Gastroesophageal sphincter (tissue), 4 donors: ENCODE measurements at regions not wholly inside any gene's neighbourhood (a gene's known extent, or its start where the extent isn't known, plus 50 kb on each side); places are given as distances from the start of the nearest gene placed in this dataset.

Source experiments
- ATAC-seq: fragments of 150-250 bp; one replicate; pipeline ENCODE4 v1.9.1; 2016; ENCODE audit warnings: mild to moderate bottlenecking, moderate library complexity
- H3K27ac ChIP-seq, 4 donors: fragments of 200-600 bp; sonication (generic) in 3 of 4; 1 replicate in 3 of 4; 2 replicates in 1 of 4; pipeline ENCODE4 v1.5.1; 2016 to 2019
- H3K27me3 ChIP-seq: fragments of 200-600 bp; sonication (generic); one replicate; pipeline ENCODE4 v1.5.1; 2019
- H3K36me3 ChIP-seq, 2 donors: fragments of 200-600 bp; sonication (generic); one replicate each; pipeline ENCODE4 v1.5.1; 2019; ENCODE audit warnings: control low read depth in 1 of 2
- H3K4me1 ChIP-seq, 3 donors: fragments of 200-600 bp; sonication (generic); 1 replicate in 2 of 3; 2 replicates in 1 of 3; pipeline ENCODE4 v1.5.1; 2016 to 2019; ENCODE audit warnings: control low read depth in 2 of 3
- H3K4me3 ChIP-seq, 2 donors: fragments of 200-600 bp; sonication (generic); one replicate each; pipeline ENCODE4 v1.5.1; 2019; ENCODE audit warnings: mild to moderate bottlenecking in 1 of 2, moderate library complexity in 1 of 2
- H3K9me3 ChIP-seq, 3 donors: fragments of 200-600 bp; sonication (generic); one replicate each; pipeline ENCODE4 v1.5.1; 2017 to 2019; ENCODE audit warnings: control low read depth in 2 of 3
- CTCF ChIP-seq, 4 experiments: fragments of 200-600 bp in 2 of 4; fragments of 450-650 bp in 2 of 4; sonication (generic) in 1 of 4; IDR thresholded peaks; one replicate each; pipeline ENCODE4 v1.5.1; 2017 to 2019; ENCODE audit warnings: antibody characterized with exemption in 4 of 4, mild to moderate bottlenecking in 2 of 4, moderate library complexity in 2 of 4
- EP300 ChIP-seq: sonication (generic); formaldehyde crosslinking; IDR thresholded peaks from one replicate; pipeline ENCODE4 v1.6.1; 2017; ENCODE audit warnings: antibody characterized with exemption, mild to moderate bottlenecking
- POLR2A ChIP-seq, 2 donors: fragments of 450-650 bp; IDR thresholded peaks; one replicate each; pipeline ENCODE4 v1.6.1; 2017; ENCODE audit warnings: antibody characterized with exemption in 2 of 2, mild to moderate bottlenecking in 2 of 2, moderate library complexity in 1 of 2
- POLR2AphosphoS5 ChIP-seq: sonication (generic); formaldehyde crosslinking; IDR thresholded peaks from one replicate; pipeline ENCODE4 v1.6.1; 2017; ENCODE audit warnings: antibody characterized with exemption
- WGBS, 2 donors: methylation state at CpG; one replicate each; pipeline ENCODE4 v1.1.5; 2018; ENCODE audit warnings: low coverage in 1 of 2; 5-methylcytosine and 5-hydroxymethylcytosine counted together

GRCh38 chr21:41683815-41684214 lies 83.0 kb downstream of the RIPK4 start:
- no peak for ATAC-seq
- H3K27me3 ChIP-seq: peaks cover 48% of the 10 kb centered on the region
- H3K4me3 ChIP-seq: no peak overlapping the region
- no peaks in the 10 kb centered on the region for H3K9me3 ChIP-seq
- no peak overlapping the region for H3K27ac ChIP-seq
- H3K36me3 ChIP-seq: no peaks in the 10 kb centered on the region
- no peak for TF ChIP-seq EP300
- TF ChIP-seq POLR2AphosphoS5: no peak
- TF ChIP-seq POLR2A (IDR thresholded peaks at IDR 0.05): no peak
- no peak for TF ChIP-seq CTCF (IDR thresholded peaks at IDR 0.05)
- H3K4me1 ChIP-seq: peaks cover 0 to 7% (median 0%) of the 10 kb centered on the region in 3 donors
- 50 to 77% methylated on average over 2 to 3 of the region's 10 CpGs for WGBS, 2 donors

- 81 to 91% methylated on average over 8 to 14 of the region's 17 CpGs for WGBS, 2 donors
- ATAC-seq: no peak
Measured at GRCh38 chr21:41682719-41683179, 84.1 kb downstream of the RIPK4 start.

GRCh38 chr21:41681939-41682718 lies 84.7 kb downstream of the RIPK4 start:
- ATAC-seq: no peak
- 67 to 83% methylated on average over 2 to 4 of the region's 24 CpGs for WGBS, 2 donors
- peaks cover 40% of the 10 kb centered on the region for H3K27me3 ChIP-seq
- H3K36me3 ChIP-seq: no peaks in the 10 kb centered on the region
- no peak overlapping the region for H3K27ac ChIP-seq
- peaks cover 0 to 13% (median 5%) of the 10 kb centered on the region in 3 donors for H3K4me1 ChIP-seq
- no peak for TF ChIP-seq POLR2AphosphoS5
- no peak for TF ChIP-seq POLR2A (IDR thresholded peaks at IDR 0.05)
- TF ChIP-seq EP300: no peak
- TF ChIP-seq CTCF (IDR thresholded peaks at IDR 0.05): no peak
- H3K9me3 ChIP-seq: no peaks in the 10 kb centered on the region
- no peak overlapping the region for H3K4me3 ChIP-seq

More at GRCh38 chr21:41682719-41683179, 84.1 kb downstream of the RIPK4 start:
- Histone ChIP-seq H3K27ac (no peak overlapping the region), H3K4me3 (no peak overlapping the region), H3K27me3 (peaks cover 45% of the 10 kb centered on the region), H3K36me3 (no peaks in the 10 kb centered on the region), H3K9me3 (no peaks in the 10 kb centered on the region), H3K4me1 (peaks cover 0 to 13% (median 5%) of the 10 kb centered on the region in 3 donors)
- TF ChIP-seq POLR2AphosphoS5: no peak
- TF ChIP-seq EP300: no peak

- Histone ChIP-seq H3K4me1 (peaks cover 0 to 13% (median 5%) of the 10 kb centered on the region in 3 donors), H3K36me3 (no peaks in the 10 kb centered on the region), H3K27me3 (peaks cover 34% of the 10 kb centered on the region), H3K4me3 (no peak overlapping the region), H3K9me3 (no peaks in the 10 kb centered on the region), H3K27ac (no peak overlapping the region)
- ATAC-seq: no peak
- WGBS, 2 donors: 86 to 100% methylated on average over 1 to 4 of the region's 20 CpGs
- TF ChIP-seq POLR2A (IDR thresholded peaks at IDR 0.05) (no peak), POLR2AphosphoS5 (no peak), EP300 (no peak), CTCF (IDR thresholded peaks at IDR 0.05) (no peak)
Measured at GRCh38 chr21:41681348-41681801, 85.5 kb downstream of the RIPK4 start.

- Histone ChIP-seq H3K27ac (no peak overlapping the region), H3K27me3 (peaks cover 28% of the 10 kb centered on the region), H3K9me3 (no peaks in the 10 kb centered on the region), H3K4me3 (no peak overlapping the region), H3K36me3 (no peaks in the 10 kb centered on the region), H3K4me1 (peaks cover 0 to 13% (median 5%) of the 10 kb centered on the region in 3 donors)
- WGBS, 2 donors: 72 to 74% methylated on average over 6 to 13 of the region's 23 CpGs
- TF ChIP-seq EP300 (no peak), CTCF (IDR thresholded peaks at IDR 0.05) (no peak), POLR2AphosphoS5 (no peak), POLR2A (IDR thresholded peaks at IDR 0.05) (no peak)
- ATAC-seq: no peak
Measured at GRCh38 chr21:41680444-41681347, 86.2 kb downstream of the RIPK4 start.
